ENCODE measurements at regions not wholly inside any gene's neighbourhood (a gene's known extent, or its start where the extent isn't known, plus 50 kb on each side); places are given as distances from the start of the nearest gene placed in this dataset.

DNA sequence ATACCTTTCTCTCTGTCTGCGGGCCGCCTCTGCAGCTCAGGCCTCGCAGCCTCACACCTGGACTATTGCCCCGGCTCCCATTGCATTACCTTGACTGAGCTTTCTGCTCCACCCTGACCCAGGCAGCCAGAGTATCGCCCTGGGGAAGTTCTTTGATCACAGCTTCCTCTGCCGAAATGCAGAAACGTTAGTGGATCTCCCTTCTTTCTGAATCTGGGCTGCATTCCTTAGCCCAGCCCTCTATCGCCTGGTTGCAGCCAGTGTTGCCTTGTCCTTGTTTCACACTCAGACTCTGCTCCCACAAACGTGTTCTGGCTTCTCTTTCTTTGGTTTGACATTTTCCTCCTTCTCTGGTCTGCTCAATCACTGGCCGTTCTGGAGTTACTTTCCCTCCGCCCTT, 195.7 kb downstream of the ADAMTS15 start:
- TF ChIP-seq GATA3 (IDR thresholded peaks at IDR 0.05; ENCODE audit: low read depth, low read length), result no peak
- TF ChIP-seq GATA2 (IDR thresholded peaks at IDR 0.05; ENCODE audit: low read depth, low read length), result no peak

DNA sequence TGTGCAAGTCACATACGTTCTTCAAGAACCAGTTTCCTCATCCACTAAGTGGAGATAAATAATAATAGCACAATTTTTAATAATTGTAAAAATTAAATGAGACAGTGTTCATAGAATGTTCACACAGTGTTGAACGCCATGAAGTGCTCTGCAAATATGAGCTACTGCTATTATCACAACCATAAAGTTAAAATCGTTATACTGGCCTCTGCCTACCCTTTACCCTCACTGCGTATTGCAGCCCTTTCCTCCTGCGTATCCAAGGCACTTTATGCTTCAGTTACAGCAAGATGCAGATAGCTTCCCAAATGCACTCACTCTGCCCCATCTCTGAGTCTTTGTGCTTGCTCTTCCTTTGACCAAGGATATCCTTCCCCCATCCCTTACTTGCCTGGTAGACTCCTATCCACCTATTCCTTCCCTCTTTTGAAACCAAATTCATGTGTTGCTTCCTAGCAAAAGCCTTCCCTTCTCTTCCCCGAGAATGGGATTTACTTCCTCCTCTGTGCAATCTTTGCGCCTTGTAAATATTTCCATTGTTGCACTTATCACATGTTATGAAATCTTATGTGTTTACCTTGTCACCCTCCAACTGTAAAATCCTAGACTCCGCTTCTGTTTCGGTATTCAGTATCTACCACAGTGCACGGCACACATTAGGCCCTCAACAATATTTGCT, 196.9 kb downstream of the ADAMTS15 start:
- TF ChIP-seq GATA2 (IDR thresholded peaks at IDR 0.05; ENCODE audit: low read depth, low read length) (no peak), GATA3 (IDR thresholded peaks at IDR 0.05; ENCODE audit: low read depth, low read length) (no peak)

DNA sequence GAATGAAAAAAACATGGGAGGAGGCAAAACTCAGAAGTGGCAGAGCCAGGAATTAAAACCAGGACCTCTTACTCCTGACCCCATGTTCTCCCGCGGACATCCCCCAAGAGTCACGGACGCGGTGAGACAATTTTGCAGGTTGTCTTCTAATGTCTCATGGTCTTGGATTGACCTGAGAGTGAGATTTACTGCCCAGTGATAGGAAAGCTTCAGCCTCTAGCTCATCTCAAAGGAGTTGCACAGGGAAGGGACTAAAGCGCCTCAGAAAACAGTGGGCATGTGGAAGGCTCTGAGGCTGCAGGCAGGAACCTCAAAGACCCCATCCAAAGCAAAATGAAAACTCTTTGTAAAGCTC, 197.4 kb downstream of the ADAMTS15 start:
- TF ChIP-seq GATA2 (IDR thresholded peaks at IDR 0.05; ENCODE audit: low read depth, low read length), result no peak

DNA sequence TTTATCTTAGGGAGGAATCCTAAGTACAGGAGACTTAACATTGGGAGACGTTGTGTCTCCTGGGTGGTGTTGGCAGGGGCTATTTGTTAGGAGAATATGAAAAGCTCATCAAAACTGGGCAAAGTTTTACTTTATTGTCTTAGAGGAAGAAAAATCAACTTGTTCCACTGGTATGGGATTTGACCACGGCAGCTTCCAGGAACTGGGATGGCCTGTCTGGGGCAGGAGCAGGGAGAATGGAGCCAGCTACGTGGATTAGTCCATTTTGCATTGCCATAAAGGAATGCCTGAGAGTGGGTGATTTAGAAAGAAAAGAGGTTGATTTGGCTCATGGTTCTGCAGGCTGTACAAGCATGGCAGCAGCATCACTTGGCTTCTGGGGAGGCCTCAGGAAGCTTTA, 198.4 kb downstream of the ADAMTS15 start:
- TF ChIP-seq GATA2 (IDR thresholded peaks at IDR 0.05; ENCODE audit: low read depth, low read length) (no peak), GATA3 (IDR thresholded peaks at IDR 0.05; ENCODE audit: low read depth, low read length) (no peak)

DNA sequence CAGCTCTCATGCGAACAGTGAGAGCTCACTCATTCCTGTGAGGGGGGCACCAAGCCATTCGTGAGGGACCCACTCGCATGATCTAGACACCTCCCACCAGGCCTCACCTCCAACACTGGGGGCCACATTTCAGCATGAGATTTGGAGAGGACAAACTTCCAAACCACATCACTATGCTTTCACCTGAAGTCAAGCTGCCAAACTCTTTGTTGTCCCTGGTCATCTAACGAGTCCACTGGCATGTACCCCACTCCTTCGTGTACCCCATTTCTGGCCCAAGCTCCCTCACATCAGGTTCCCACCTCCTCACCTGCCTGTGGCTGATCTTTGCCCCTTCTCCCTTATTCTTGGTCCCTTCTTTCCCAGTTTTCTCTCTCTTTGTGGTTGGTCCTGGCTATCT, 198.9 kb downstream of the ADAMTS15 start:
- TF ChIP-seq GATA3 (IDR thresholded peaks at IDR 0.05; ENCODE audit: low read depth, low read length), result no peak
- TF ChIP-seq GATA2 (IDR thresholded peaks at IDR 0.05; ENCODE audit: low read depth, low read length), result no peak

DNA sequence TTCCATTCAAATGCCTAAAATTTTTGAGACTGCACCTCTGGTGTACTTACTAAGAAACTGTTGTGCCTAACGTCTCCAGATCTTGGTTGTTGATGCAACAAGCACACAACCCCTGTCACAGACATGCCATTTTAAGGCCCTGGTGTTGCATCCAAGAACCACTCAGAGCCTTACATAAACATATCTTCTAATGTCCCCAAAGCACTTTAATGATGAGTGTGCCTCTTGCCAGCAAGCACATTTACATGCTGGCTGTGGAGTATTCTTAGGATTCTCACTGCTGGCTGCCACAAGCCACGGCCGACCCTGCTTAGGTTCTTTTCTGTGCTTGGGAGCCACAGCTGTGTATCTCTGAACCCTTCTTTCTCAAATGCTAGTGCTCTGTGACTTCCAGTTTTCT, 201.4 kb downstream of the ADAMTS15 start:
- TF ChIP-seq GATA2 (IDR thresholded peaks at IDR 0.05; ENCODE audit: low read depth, low read length), result no peak
- TF ChIP-seq GATA3 (IDR thresholded peaks at IDR 0.05; ENCODE audit: low read depth, low read length), result no peak

DNA sequence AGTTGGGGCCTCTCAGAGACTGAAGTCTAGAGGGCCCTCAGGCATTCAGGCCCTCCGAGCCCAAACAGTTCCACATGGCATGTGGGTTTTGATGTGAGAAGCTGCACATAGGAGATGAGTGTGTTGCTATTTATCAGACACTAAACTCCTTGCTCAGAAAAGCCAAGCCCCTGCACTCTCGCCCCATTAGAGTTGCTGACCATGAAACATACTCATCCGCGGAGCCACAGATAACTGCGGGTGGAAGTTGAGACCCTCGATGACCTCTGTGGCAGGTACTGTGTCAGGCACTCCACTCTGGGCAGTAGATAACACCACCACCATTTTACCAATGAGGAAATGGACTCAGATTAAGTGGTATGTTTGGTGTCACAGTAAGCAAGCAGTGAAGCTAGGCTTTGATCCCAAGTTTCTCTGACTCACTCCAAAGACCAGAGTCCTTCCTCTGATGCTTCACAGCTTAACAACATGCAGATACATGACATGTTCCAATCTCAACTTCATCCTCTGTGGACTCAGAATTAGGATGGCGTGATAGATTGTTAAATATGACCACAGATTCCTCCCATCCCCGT, 202.1 kb downstream of the ADAMTS15 start:
- no peak for TF ChIP-seq GATA3 (IDR thresholded peaks at IDR 0.05; ENCODE audit: low read depth, low read length)
- TF ChIP-seq GATA2 (IDR thresholded peaks at IDR 0.05; ENCODE audit: low read depth, low read length), result no peak

DNA sequence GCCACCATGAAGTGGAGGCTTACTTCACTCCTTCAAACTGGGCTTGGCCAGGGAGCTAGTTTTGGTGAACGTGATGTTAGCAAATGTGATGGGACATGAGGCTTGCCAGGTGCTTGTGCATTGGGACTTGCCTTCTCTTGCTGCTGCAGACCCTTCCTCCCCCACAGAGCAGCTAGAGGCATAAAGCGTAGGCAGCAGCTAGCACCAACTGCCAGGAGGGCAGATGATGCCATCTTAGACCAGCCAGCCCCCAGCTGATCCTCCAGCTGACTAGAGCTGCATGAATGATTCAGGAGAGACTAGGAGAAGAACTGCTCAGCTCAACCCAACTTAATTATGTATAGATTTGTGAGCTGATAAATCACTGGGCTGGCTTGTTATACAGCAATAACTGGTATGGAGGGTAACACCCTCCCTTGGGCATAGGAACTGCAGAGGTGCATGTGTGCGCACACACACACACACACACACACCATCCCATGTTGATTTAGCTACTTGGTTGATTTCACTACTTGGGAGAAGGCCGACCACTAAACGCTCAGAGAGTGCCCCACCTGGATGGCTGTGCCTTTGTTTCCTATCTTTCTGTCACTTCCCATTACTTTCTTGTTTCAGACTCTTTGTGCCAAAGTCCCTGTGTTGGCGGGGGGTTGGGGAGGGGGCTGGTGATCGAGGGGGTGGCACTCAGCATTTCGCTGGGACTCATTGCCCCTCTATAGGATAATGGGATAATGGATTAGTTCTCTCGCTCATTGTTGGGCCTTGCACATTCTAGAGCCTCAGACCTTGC, 202.8 kb downstream of the ADAMTS15 start:
- TF ChIP-seq GATA3 (IDR thresholded peaks at IDR 0.05; ENCODE audit: low read depth, low read length) (no peak), GATA2 (IDR thresholded peaks at IDR 0.05; ENCODE audit: low read depth, low read length) (no peak)

DNA sequence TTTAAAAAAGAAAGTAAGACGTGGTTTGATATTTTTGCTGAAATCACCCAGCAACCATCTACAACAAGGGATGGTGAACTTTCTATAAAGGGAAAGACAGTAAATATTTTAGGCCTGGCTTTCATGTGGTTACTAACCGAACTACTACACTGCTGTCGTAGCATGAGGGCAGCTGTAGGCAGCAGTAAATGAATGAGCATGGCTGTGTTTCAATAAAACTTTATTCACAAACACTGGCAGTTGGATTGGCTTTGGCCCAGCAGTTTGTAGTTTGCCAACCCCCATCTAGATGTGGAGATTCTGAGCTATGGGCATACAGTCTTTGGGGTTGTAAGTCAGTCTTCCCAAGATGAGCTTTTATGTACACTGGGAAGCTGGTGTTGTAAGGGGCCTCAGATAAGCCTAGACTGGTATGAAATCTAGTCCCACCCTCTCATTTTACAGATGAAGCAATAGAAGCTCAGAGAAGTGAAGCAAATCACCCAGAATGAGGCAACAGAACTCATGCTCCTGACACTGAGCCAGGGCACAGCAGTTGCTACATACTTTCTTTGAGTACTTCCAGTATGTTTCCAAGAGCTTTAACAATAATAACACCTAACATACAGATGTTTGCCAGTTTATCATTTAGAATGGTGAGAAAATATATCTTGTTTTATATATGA, 204.4 kb downstream of the ADAMTS15 start:
- TF ChIP-seq GATA2 (IDR thresholded peaks at IDR 0.05; ENCODE audit: low read depth, low read length) (no peak), GATA3 (IDR thresholded peaks at IDR 0.05; ENCODE audit: low read depth, low read length) (no peak)

DNA sequence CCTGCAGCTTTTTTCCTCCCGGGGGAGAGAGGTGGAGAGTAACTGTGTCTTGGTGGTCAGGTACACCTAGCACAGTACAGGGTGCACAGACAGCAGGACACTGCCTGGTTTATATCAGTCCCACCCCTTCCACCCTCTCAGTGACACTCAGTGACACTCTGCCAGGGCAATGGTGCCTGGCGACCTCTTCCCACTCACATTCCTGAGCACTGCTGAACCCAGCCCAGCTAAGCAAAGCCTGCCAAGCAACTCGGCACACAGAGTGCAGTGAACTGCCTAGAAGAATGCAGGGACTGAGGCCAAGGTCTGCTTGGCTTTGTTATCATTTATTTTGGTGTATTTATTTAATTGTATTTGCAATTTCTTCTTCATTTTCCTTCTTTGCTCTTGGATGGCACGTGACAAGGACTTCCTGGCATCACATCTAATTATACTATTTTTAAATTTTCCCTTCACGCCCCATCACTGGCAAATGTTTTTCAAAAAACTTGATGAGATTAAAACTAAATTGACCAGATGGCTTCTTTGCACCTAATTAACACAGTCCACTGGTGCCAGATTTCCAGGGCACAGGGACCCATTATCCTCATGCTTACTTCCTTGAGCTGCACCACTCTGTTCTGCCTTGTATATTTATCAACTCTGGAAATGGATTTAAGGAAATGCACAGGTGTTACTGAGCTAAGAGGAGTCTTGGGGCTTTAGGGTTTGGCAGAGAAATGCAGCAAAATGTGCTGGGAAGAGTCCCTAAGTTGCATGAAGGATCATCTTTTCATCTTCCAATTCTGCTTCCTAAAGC, 205.6 kb downstream of the ADAMTS15 start:
- no peak for TF ChIP-seq GATA2 (IDR thresholded peaks at IDR 0.05; ENCODE audit: low read depth, low read length)

DNA sequence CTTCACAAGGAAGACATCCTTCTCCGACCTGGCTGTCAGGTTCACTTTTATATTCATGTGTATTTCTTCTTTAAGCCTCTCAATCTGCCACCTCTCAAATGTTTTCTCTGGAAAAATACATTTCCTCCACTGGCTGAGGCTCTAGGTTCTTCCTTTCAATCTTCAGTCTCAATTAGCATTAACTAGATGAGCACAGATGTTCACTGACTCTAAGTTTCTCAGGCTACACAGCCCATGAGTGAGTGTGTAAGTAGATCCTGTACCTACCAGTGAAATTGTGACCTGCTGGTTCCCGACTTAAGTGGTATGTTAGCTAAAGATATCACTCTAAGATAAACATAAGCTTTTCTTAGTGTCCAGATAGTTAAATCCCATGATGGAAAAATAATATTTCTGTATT, 206.9 kb downstream of the ADAMTS15 start:
- TF ChIP-seq GATA2 (IDR thresholded peaks at IDR 0.05; ENCODE audit: low read depth, low read length) (no peak), GATA3 (IDR thresholded peaks at IDR 0.05; ENCODE audit: low read depth, low read length) (no peak)

DNA sequence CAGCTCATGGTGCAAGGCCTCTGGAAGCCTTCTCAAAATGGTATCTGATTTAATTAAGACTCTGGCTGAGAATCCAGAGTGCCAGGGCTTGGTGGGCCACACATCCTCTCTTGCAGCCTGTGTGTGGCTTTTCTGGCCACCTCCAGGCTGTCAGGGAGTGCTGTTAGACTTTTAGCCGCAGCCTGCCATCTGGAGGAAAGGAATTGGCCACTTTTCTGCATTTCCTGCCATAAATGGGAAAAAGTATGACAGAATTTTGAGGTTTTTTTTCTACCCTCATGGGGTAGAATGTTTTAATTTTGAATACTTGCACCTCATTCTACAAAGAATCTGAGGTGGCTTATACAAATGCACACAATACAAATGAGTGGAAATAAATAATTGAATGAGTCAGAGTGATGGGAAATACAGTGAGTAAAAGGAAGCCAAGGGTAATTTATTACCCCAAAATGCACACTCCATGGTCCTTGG, 218.4 kb downstream of the ADAMTS15 start:
- no peak for TF ChIP-seq GATA3 (IDR thresholded peaks at IDR 0.05; ENCODE audit: low read depth, low read length)
- TF ChIP-seq GATA2 (IDR thresholded peaks at IDR 0.05; ENCODE audit: low read depth, low read length), result no peak

DNA sequence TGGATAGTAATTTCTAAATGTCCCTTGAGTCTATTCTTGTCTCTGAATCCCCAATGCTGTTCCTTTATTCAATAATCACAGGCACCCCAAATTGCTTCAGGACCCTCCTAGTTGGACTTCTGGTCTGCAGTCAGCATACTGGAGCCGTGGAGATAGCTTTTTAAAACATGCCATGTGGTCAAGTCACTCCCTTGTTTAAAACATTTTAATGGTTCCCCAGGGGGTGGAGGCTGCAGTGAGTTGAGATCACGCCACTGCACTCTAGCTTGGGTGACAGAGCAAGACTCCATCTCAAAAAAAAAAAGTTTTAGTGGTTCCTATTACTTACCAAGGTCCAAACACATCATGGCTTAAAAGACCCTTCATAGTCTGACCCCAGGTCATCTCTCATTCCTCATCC, 220.3 kb downstream of the ADAMTS15 start:
- TF ChIP-seq GATA2 (IDR thresholded peaks at IDR 0.05; ENCODE audit: low read depth, low read length) (no peak), GATA3 (IDR thresholded peaks at IDR 0.05; ENCODE audit: low read depth, low read length) (no peak)

DNA sequence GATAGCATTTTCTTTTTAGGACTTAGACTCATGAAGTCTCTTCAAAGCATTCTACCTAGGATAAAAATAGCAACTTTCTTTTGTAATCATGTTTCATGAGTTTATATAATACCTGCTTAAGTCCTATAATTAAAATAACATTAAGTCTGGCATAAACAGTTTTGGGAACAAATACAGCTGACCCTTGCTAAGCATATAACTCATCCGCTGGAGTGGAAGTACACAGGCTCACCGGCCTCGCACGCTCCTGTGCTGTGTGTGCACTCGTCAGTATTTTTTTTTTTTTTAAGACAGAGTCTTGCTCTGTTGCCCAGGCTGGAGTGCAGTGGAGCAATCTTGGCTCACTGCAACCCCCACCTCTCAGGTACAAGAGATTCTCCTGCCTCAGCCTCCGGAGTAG, 221.8 kb downstream of the ADAMTS15 start:
- TF ChIP-seq GATA2 (IDR thresholded peaks at IDR 0.05; ENCODE audit: low read depth, low read length) (no peak), GATA3 (IDR thresholded peaks at IDR 0.05; ENCODE audit: low read depth, low read length) (no peak)

All from SH-SY5Y (cell line).